BE2C (cell line): ENCODE measurements at regions not wholly inside any gene's neighbourhood (a gene's known extent, or its start where the extent isn't known, plus 50 kb on each side); places are given as distances from the start of the nearest gene placed in this dataset.

ENCODE experiments used
- DNase-seq: peaks from one replicate; pipeline ENCODE4 v3.0.0-alpha.2; 2020
- H3K27me3 ChIP-seq: fragments of 250-450 bp; sonication (Bioruptor Pico); 2 replicates; pipeline ENCODE4 v1.5.1; 2020; ENCODE audit warnings: mild to moderate bottlenecking
- H3K36me3 ChIP-seq: fragments of 250-450 bp; sonication (Bioruptor Pico); 2 replicates; pipeline ENCODE4 v1.5.1; 2020; ENCODE audit warnings: mild to moderate bottlenecking
- H3K4me1 ChIP-seq: fragments of 250-450 bp; sonication (Bioruptor Pico); 2 replicates; pipeline ENCODE4 v1.5.1; 2020
- H3K4me3 ChIP-seq: 2 replicates; pipeline ENCODE4 v1.5.1; 2011; ENCODE audit warnings: low read depth, low read length
- H3K9me3 ChIP-seq: fragments of 250-450 bp; sonication (Bioruptor Pico); 2 replicates; pipeline ENCODE4 v1.5.1; 2020
- TF ChIP-seq, protein P1 (sequence below): IDR thresholded peaks from 2 replicates; pipeline ENCODE4 v1.5.1; 2012; ENCODE audit warnings: mild to moderate bottlenecking, low read depth, low read length

DNA sequence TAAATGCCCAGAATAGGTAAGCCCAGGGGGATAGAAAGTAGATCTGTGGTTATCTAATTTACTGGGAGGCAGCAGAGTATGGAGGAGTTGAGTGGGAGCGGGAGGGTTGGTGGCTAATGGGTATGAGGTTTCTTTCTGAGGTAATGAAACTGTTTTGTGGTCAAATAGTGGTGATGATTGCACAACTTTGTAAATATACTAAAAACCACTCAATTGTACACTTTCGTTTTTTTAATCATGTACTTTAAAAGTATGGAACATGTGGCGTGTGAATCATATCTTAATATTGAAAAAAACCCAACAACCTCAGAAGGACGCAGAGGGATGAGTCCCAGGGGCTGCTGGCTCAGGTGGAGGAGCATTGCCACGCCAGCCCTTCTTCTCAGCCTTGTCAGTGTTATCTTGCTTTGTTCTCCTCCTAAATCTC lies 118.1 kb downstream of the WDR11 start:
- Histone ChIP-seq H3K36me3 (no peaks in the 10 kb centered on the region), H3K4me1 (no peaks in the 10 kb centered on the region), H3K9me3 (no peaks in the 10 kb centered on the region), H3K27me3 (no peaks in the 10 kb centered on the region), H3K4me3 (no peak overlapping the region)
- DNase-seq, result no peak
- TF ChIP-seq, protein P1, sequence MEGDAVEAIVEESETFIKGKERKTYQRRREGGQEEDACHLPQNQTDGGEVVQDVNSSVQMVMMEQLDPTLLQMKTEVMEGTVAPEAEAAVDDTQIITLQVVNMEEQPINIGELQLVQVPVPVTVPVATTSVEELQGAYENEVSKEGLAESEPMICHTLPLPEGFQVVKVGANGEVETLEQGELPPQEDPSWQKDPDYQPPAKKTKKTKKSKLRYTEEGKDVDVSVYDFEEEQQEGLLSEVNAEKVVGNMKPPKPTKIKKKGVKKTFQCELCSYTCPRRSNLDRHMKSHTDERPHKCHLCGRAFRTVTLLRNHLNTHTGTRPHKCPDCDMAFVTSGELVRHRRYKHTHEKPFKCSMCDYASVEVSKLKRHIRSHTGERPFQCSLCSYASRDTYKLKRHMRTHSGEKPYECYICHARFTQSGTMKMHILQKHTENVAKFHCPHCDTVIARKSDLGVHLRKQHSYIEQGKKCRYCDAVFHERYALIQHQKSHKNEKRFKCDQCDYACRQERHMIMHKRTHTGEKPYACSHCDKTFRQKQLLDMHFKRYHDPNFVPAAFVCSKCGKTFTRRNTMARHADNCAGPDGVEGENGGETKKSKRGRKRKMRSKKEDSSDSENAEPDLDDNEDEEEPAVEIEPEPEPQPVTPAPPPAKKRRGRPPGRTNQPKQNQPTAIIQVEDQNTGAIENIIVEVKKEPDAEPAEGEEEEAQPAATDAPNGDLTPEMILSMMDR, result no peak

DNA sequence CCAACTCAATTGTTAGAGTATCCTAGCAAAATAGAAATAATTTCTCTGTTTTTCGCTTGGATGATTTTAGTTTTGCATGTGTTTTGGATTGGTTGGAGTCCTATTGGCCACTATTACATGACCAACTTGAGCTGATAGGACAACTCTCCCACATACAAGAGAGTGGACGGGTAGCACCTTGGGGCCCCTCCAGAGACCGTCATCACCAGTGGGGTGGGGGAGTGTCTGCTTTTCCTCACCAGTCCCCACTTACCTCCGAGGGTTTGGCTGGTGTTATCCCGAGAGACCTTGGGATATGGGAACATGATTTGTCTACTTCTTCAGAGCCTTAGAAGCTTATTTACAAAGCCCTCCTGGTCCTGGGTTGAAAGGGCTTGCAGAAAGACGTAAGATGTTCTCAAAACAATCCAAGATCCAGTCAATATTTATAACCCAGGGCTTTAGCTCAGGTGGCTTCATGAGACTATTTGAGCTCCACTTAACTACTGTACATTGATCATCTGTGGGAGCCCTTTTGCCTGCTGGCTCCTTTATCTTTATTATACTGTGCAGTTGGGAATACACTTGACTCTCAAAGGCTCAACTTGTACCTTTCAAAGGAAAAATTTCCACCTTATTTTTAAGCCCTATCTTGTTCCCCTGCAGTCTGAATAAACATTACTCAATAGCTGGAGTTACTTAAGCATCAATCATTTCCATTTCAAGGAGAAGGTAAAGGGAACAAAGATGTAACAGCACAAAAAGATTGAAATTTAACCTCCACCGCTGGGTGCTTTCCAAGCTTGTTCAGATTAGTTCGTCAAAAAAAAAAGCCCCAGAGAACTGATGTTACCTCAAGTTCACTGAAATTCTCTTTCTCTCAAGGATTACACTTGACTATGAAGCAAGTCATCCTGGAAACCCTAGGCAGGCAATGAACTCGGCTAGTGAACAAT lies 119.7 kb downstream of the WDR11 start:
- Histone ChIP-seq H3K9me3 (0 out of 2 replicates have a peak, but pooled peaks cover 3% of the 10 kb centered on the region), H3K27me3 (no peaks in the 10 kb centered on the region), H3K36me3 (no peaks in the 10 kb centered on the region), H3K4me3 (no peak overlapping the region), H3K4me1 (no peaks in the 10 kb centered on the region)
- TF ChIP-seq, protein P1, result no peak
- no peak for DNase-seq

DNA sequence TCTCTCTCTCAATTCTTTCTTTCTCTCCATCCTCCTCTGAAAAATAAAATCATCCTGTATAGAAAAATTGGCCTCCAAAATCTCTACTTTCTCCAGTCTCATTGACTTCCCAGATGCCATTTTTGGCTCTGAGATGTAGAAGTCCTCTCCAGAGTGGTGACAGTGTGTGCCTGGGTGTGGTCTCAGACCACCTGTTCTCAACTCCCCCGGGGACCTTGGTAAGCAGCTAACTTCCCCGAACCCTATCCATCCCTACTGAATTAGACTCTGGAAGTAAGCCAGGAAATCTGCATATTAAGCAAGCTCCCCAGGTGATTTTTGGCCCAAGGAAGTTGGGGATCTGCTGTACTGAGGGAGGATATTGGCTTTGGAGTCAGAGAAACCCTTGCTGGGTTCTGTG lies 120.5 kb downstream of the WDR11 start:
- H3K36me3 ChIP-seq, result no peaks in the 10 kb centered on the region
- no peak overlapping the region for H3K4me3 ChIP-seq
- TF ChIP-seq, protein P1, result no peak
- H3K27me3 ChIP-seq, result no peaks in the 10 kb centered on the region
- H3K4me1 ChIP-seq, result no peaks in the 10 kb centered on the region
- H3K9me3 ChIP-seq, result 0 out of 2 replicates have a peak, but pooled peaks cover 3% of the 10 kb centered on the region
- no peak for DNase-seq

DNA sequence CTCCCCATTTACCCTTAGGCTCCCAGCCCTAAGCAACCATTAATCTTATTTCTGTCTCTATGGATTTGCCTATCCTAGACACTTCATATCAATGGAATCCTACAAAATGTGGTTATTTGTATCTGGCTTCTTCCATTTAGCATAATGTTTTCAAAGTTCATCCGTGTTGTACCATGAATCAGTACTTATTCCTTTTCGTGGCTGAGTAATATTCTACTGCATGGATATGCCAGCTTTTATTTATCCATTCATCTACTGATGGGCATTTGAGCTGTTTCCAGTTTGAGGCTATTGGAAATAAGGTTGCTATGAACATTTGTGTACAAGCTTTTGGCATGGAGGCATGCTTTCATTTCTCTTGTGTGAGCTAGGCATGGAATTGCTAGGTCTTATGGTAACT lies 121.1 kb downstream of the WDR11 start:
- H3K4me1 ChIP-seq, result no peaks in the 10 kb centered on the region
- DNase-seq, result no peak
- TF ChIP-seq, protein P1, result no peak
- no peak overlapping the region for H3K4me3 ChIP-seq
- H3K9me3 ChIP-seq, result 0 out of 2 replicates have a peak, but pooled peaks cover 3% of the 10 kb centered on the region
- H3K27me3 ChIP-seq, result no peaks in the 10 kb centered on the region
- no peaks in the 10 kb centered on the region for H3K36me3 ChIP-seq

DNA sequence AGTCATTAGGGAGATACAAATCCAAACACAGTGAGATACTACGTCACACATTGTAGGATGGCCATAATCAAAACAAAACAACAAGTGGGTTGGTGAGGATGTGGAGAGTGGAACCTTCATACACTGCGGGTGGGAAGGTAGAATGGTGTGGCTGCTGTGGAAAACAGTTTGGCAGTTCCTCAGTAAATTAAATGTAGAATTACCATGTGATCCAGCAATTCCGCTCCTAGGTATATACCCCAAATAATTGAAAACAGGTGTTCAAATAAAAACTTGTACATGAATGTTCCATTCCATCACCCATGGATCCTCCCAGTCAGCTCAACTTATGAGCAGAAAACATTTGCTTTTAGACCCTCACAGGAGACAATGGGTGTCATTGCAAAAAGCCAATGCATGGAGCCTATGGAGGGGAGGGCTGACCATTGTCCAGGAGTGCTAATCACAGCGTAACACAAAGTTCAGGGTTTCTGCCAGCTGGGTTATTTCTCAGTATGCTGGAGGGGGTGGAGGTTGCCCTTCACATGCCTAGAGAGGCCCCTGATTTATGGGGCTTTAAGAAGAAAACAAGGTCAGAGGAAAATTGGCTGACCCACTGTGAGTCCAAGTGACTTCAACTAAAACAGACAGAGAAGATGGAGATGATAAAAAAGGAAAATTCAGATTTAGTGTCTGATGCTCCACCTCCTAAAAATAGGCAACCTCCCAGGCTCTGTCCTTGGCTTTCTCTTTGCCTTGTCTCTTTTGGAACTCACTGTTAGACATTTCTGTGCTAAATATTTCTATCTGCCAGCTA lies 124.1 kb downstream of the WDR11 start:
- no peaks in the 10 kb centered on the region for H3K4me1 ChIP-seq
- H3K27me3 ChIP-seq, result peaks cover 4% of the 10 kb centered on the region; the same call in 1 of the 2 replicates
- no peak for DNase-seq
- H3K4me3 ChIP-seq, result no peak overlapping the region
- 0 out of 2 replicates have a peak, but pooled peaks cover 3% of the 10 kb centered on the region for H3K9me3 ChIP-seq
- TF ChIP-seq, protein P1, result no peak
- H3K36me3 ChIP-seq, result no peaks in the 10 kb centered on the region

DNA sequence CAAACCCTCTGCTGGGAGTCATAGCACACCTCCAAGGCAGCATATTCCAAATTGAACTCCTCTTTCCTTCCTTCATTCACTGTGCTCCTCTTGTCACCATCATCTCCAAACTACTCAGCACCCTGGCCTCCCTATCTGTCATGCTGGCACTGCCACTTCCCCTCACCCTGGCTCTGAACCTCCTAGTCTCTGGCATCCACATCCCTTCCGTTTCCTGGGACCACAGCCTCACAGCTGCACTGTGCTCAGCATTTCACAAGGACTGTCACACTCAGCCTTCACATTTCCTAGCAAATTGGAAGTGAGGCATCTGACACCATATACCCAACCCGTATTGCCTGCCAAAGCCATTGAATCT lies 124.7 kb downstream of the WDR11 start:
- peaks cover 4% of the 10 kb centered on the region; the same call in 1 of the 2 replicates for H3K27me3 ChIP-seq
- DNase-seq, result no peak
- H3K36me3 ChIP-seq, result no peaks in the 10 kb centered on the region
- TF ChIP-seq, protein P1, result no peak
- 0 out of 2 replicates have a peak, but pooled peaks cover 3% of the 10 kb centered on the region for H3K9me3 ChIP-seq
- no peaks in the 10 kb centered on the region for H3K4me1 ChIP-seq
- no peak overlapping the region for H3K4me3 ChIP-seq
